OCI-LY7 (cell line): ENCODE measurements at regions not wholly inside any gene's neighbourhood (a gene's known extent, or its start where the extent isn't known, plus 50 kb on each side); places are given as distances from the start of the nearest gene placed in this dataset.

ENCODE experiments used
- BruUV-seq: library from RNA; stranded (reverse); fragments of 400-500 nt; replicated peaks from 2 replicates; lab custom pipeline; 2021; lab: Mats Ljungman, UMichigan
- CTCF ChIA-PET: fragments of 300-600 bp; sonication (Branson Sonifier 250); formaldehyde crosslinking; loops from one replicate; lab custom pipeline; 2022; ENCODE audit warnings: antibody characterized with exemption; ENCODE audit not compliant: unreplicated experiment; lab: Charles Lee
- POLR2A ChIA-PET: fragments of 300-600 bp; sonication (Branson Sonifier 250); formaldehyde crosslinking; loops from one replicate; lab custom pipeline; 2022; ENCODE audit warnings: antibody characterized with exemption; lab: Charles Lee
- DNase-seq: peaks from one replicate; pipeline ENCODE4 v3.0.0-alpha.2; 2015; ENCODE audit warnings: low spot score
- H2AFZ ChIP-seq: fragments of 200-600 bp; sonication (generic), shearing (Covaris generic); 2 replicates; pipeline ENCODE4 v1.6.1; 2014; ENCODE audit warnings: mild to moderate bottlenecking, antibody characterized with exemption, low read length, moderate library complexity
- H3K27ac ChIP-seq: fragments of 200-600 bp; sonication (generic); 2 replicates; pipeline ENCODE4 v1.5.1; 2014; ENCODE audit warnings: mixed run types, low read depth, mild to moderate bottlenecking, moderate library complexity, low read length, inconsistent platforms; ENCODE audit not compliant: poor library complexity, severe bottlenecking
- H3K36me3 ChIP-seq: fragments of 200-600 bp; sonication (generic); 2 replicates; pipeline ENCODE4 v1.6.1; 2014; ENCODE audit warnings: mild to moderate bottlenecking, antibody characterized with exemption, low read length, moderate library complexity, mixed read lengths; ENCODE audit not compliant: insufficient read depth
- H3K4me1 ChIP-seq: fragments of 200-600 bp; sonication (generic); 2 replicates; pipeline ENCODE4 v1.5.1; 2014; ENCODE audit warnings: mild to moderate bottlenecking, low read length; ENCODE audit not compliant: insufficient read depth, poor library complexity, severe bottlenecking
- H3K4me2 ChIP-seq: fragments of 200-600 bp; sonication (generic); 2 replicates; pipeline ENCODE4 v1.6.1; 2014; ENCODE audit warnings: mild to moderate bottlenecking, low read length
- H3K4me3 ChIP-seq: fragments of 200-600 bp; sonication (generic); 2 replicates; pipeline ENCODE4 v1.5.1; 2014; ENCODE audit warnings: mild to moderate bottlenecking, low read depth, low read length; ENCODE audit not compliant: poor library complexity, severe bottlenecking
- H3K79me2 ChIP-seq: fragments of 200-600 bp; sonication (generic); 2 replicates; pipeline ENCODE4 v1.6.1; 2016; ENCODE audit warnings: low read depth, mild to moderate bottlenecking, low read length, moderate library complexity, mixed read lengths; ENCODE audit not compliant: insufficient read depth
- H3K9me2 ChIP-seq: fragments of 200-600 bp; sonication (generic); 2 replicates; pipeline ENCODE4 v1.6.1; 2016; ENCODE audit warnings: mild to moderate bottlenecking, low read length, mixed read lengths; ENCODE audit not compliant: insufficient read depth
- H3K9me3 ChIP-seq: fragments of 200-600 bp; sonication (generic); 2 replicates; pipeline ENCODE4 v1.6.1; 2014; ENCODE audit warnings: mild to moderate bottlenecking, mixed run types, low read length, mixed read lengths
- H4K20me1 ChIP-seq: fragments of 200-600 bp; sonication (generic); 2 replicates; pipeline ENCODE4 v1.6.1; 2014; ENCODE audit warnings: mild to moderate bottlenecking, antibody characterized with exemption, low read length, moderate library complexity, mixed read lengths; ENCODE audit not compliant: insufficient read depth
- EZH2phosphoT487 ChIP-seq: fragments of 200-600 bp; sonication (generic); IDR thresholded peaks from 2 replicates; pipeline ENCODE4 v1.6.1; 2018; ENCODE audit warnings: low read depth, borderline replicate concordance, mild to moderate bottlenecking, mixed run types, antibody characterized with exemption, low read length, moderate library complexity, mixed read lengths
- intact Hi-C: fragments of 100-400 bp; cut with micrococcal nuclease; formaldehyde crosslinking; loops from one replicate; pipeline ENCODE4 v1.10.0; 2022; ENCODE audit not compliant: unreplicated experiment
- TF ChIP-seq, protein P1 (sequence below): fragments of 200-600 bp; sonication (generic); conservative IDR thresholded peaks from 2 replicates; pipeline ENCODE4 v1.5.1; 2014; ENCODE audit warnings: mild to moderate bottlenecking, antibody characterized with exemption, low read length, moderate library complexity, mixed read lengths

- Histone ChIP-seq H3K27ac (no peak overlapping the region), H3K9me3 (no peaks in the 10 kb centered on the region), H3K36me3 (no peaks in the 10 kb centered on the region), H2AFZ (no peak overlapping the region), H3K4me2 (no peak overlapping the region), H4K20me1 (no peaks in the 10 kb centered on the region), H3K4me3 (no peak overlapping the region), H3K79me2 (no peaks in the 10 kb centered on the region), H3K4me1 (no peaks in the 10 kb centered on the region), H3K9me2 (0 out of 2 replicates have a peak, but pooled peaks cover 3% of the 10 kb centered on the region)
- ChIA-PET POLR2A (no interaction called here), CTCF (no interaction called here)
- TF ChIP-seq, protein P1, sequence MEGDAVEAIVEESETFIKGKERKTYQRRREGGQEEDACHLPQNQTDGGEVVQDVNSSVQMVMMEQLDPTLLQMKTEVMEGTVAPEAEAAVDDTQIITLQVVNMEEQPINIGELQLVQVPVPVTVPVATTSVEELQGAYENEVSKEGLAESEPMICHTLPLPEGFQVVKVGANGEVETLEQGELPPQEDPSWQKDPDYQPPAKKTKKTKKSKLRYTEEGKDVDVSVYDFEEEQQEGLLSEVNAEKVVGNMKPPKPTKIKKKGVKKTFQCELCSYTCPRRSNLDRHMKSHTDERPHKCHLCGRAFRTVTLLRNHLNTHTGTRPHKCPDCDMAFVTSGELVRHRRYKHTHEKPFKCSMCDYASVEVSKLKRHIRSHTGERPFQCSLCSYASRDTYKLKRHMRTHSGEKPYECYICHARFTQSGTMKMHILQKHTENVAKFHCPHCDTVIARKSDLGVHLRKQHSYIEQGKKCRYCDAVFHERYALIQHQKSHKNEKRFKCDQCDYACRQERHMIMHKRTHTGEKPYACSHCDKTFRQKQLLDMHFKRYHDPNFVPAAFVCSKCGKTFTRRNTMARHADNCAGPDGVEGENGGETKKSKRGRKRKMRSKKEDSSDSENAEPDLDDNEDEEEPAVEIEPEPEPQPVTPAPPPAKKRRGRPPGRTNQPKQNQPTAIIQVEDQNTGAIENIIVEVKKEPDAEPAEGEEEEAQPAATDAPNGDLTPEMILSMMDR, result no peak
- TF ChIP-seq EZH2phosphoT487, result no peak
- intact Hi-C loops, result no loop called here
- DNase-seq, result no peak
- BruUV-seq, result no TSS peak
These were observed 267.5 kb upstream of the GRIA1 start for GRCh38 chr5:153222936-153223335.

GRCh38 chr5:153223376-153223775 is 267.1 kb upstream of the GRIA1 start:
- Histone ChIP-seq H3K9me2 (0 out of 2 replicates have a peak, but pooled peaks cover 3% of the 10 kb centered on the region), H3K4me2 (no peak overlapping the region), H4K20me1 (no peaks in the 10 kb centered on the region), H3K4me3 (no peak overlapping the region), H3K27ac (no peak overlapping the region), H3K79me2 (no peaks in the 10 kb centered on the region), H3K4me1 (no peaks in the 10 kb centered on the region), H3K36me3 (no peaks in the 10 kb centered on the region), H2AFZ (no peak overlapping the region), H3K9me3 (no peaks in the 10 kb centered on the region)
- CTCF ChIA-PET, result no interaction called here
- TF ChIP-seq EZH2phosphoT487, result no peak
- TF ChIP-seq, protein P1, result no peak
- no TSS peak for BruUV-seq
- no peak for DNase-seq
- POLR2A ChIA-PET, result no interaction called here
- intact Hi-C loops, result no loop called here

- CTCF ChIA-PET, result no interaction called here
- H3K4me3 ChIP-seq, result no peak overlapping the region
These were observed 265.8 kb upstream of the GRIA1 start for GRCh38 chr5:153224651-153225050.

More at GRCh38 chr5:153224651-153225050, 265.8 kb upstream of the GRIA1 start:
- Histone ChIP-seq H2AFZ (no peak overlapping the region), H3K9me3 (no peaks in the 10 kb centered on the region), H4K20me1 (no peaks in the 10 kb centered on the region), H3K79me2 (no peaks in the 10 kb centered on the region), H3K4me1 (no peaks in the 10 kb centered on the region), H3K36me3 (no peaks in the 10 kb centered on the region), H3K9me2 (0 out of 2 replicates have a peak, but pooled peaks cover 3% of the 10 kb centered on the region), H3K27ac (no peak overlapping the region), H3K4me2 (no peak overlapping the region)
- no peak for DNase-seq
- POLR2A ChIA-PET, result interaction anchor here (0.7 kb wide), 1 partner anchor 10 kb away, joined by 3 read pairs; no protein-coding TSS in a partner anchor
- intact Hi-C loops, result no loop called here
- TF ChIP-seq, protein P1, result no peak
- TF ChIP-seq EZH2phosphoT487, result no peak
- BruUV-seq, result no TSS peak
